ENCODE measurements at regions not wholly inside any gene's neighbourhood (a gene's known extent, or its start where the extent isn't known, plus 50 kb on each side); places are given as distances from the start of the nearest gene placed in this dataset.

GRCh38 chr21:35297665-35298064 is 248.6 kb upstream of the RUNX1 start:
- ATAC-seq: no peak
- TF ChIP-seq TOX (CRISPR knock-in tag; IDR thresholded peaks at IDR 0.05; ENCODE audit: borderline replicate concordance) (no peak), CSRNP3 (CRISPR knock-in tag; IDR thresholded peaks at IDR 0.05) (no peak), ZNF565 (CRISPR knock-in tag; conservative IDR thresholded peaks at IDR 0.05; ENCODE audit: low read depth) (no peak), ZNF70 (CRISPR knock-in tag; IDR thresholded peaks at IDR 0.05) (no peak), CSDC2 (CRISPR knock-in tag; IDR thresholded peaks at IDR 0.05) (no peak), SNAI2 (CRISPR knock-in tag; IDR thresholded peaks at IDR 0.05) (no peak), BACH2 (CRISPR knock-in tag; IDR thresholded peaks at IDR 0.05; ENCODE audit: borderline replicate concordance) (no peak), ESRRG (CRISPR knock-in tag; IDR thresholded peaks at IDR 0.05) (no peak), ZFP3 (CRISPR knock-in tag; IDR thresholded peaks at IDR 0.05) (no peak), PPARA (CRISPR knock-in tag; IDR thresholded peaks at IDR 0.05; ENCODE audit: borderline replicate concordance) (no peak), RARB (CRISPR knock-in tag; IDR thresholded peaks at IDR 0.05) (no peak), ISL1 (CRISPR knock-in tag; IDR thresholded peaks at IDR 0.05) (no peak)
- TF ChIP-seq, protein P1, sequence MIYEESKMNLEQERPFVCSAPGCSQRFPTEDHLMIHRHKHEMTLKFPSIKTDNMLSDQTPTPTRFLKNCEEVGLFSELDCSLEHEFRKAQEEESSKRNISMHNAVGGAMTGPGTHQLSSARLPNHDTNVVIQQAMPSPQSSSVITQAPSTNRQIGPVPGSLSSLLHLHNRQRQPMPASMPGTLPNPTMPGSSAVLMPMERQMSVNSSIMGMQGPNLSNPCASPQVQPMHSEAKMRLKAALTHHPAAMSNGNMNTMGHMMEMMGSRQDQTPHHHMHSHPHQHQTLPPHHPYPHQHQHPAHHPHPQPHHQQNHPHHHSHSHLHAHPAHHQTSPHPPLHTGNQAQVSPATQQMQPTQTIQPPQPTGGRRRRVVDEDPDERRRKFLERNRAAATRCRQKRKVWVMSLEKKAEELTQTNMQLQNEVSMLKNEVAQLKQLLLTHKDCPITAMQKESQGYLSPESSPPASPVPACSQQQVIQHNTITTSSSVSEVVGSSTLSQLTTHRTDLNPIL (CRISPR knock-in tag; IDR thresholded peaks at IDR 0.05; ENCODE audit: low read depth): no peak
- TF ChIP-seq, protein P2, sequence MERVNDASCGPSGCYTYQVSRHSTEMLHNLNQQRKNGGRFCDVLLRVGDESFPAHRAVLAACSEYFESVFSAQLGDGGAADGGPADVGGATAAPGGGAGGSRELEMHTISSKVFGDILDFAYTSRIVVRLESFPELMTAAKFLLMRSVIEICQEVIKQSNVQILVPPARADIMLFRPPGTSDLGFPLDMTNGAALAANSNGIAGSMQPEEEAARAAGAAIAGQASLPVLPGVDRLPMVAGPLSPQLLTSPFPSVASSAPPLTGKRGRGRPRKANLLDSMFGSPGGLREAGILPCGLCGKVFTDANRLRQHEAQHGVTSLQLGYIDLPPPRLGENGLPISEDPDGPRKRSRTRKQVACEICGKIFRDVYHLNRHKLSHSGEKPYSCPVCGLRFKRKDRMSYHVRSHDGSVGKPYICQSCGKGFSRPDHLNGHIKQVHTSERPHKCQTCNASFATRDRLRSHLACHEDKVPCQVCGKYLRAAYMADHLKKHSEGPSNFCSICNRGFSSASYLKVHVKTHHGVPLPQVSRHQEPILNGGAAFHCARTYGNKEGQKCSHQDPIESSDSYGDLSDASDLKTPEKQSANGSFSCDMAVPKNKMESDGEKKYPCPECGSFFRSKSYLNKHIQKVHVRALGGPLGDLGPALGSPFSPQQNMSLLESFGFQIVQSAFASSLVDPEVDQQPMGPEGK (CRISPR knock-in tag; IDR thresholded peaks at IDR 0.05; ENCODE audit: borderline replicate concordance): no peak
- TF ChIP-seq, protein P3, sequence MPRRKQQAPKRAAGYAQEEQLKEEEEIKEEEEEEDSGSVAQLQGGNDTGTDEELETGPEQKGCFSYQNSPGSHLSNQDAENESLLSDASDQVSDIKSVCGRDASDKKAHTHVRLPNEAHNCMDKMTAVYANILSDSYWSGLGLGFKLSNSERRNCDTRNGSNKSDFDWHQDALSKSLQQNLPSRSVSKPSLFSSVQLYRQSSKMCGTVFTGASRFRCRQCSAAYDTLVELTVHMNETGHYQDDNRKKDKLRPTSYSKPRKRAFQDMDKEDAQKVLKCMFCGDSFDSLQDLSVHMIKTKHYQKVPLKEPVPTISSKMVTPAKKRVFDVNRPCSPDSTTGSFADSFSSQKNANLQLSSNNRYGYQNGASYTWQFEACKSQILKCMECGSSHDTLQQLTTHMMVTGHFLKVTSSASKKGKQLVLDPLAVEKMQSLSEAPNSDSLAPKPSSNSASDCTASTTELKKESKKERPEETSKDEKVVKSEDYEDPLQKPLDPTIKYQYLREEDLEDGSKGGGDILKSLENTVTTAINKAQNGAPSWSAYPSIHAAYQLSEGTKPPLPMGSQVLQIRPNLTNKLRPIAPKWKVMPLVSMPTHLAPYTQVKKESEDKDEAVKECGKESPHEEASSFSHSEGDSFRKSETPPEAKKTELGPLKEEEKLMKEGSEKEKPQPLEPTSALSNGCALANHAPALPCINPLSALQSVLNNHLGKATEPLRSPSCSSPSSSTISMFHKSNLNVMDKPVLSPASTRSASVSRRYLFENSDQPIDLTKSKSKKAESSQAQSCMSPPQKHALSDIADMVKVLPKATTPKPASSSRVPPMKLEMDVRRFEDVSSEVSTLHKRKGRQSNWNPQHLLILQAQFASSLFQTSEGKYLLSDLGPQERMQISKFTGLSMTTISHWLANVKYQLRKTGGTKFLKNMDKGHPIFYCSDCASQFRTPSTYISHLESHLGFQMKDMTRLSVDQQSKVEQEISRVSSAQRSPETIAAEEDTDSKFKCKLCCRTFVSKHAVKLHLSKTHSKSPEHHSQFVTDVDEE (CRISPR knock-in tag; IDR thresholded peaks at IDR 0.05): no peak

- no peak for ATAC-seq
- no peak for TF ChIP-seq POU6F1 (CRISPR knock-in tag; IDR thresholded peaks at IDR 0.05; ENCODE audit: borderline replicate concordance, low read depth)
- TF ChIP-seq GLIS3 (CRISPR knock-in tag; IDR thresholded peaks at IDR 0.05): no peak
- no peak for TF ChIP-seq RARB (CRISPR knock-in tag; IDR thresholded peaks at IDR 0.05)
- TF ChIP-seq CSDC2 (CRISPR knock-in tag; IDR thresholded peaks at IDR 0.05): no peak
- no peak for TF ChIP-seq ZFP30 (CRISPR knock-in tag; IDR thresholded peaks at IDR 0.05)
- TF ChIP-seq TCF4 (CRISPR knock-in tag; IDR thresholded peaks at IDR 0.05; ENCODE audit: borderline replicate concordance): no peak
- TF ChIP-seq ZNF565 (CRISPR knock-in tag; conservative IDR thresholded peaks at IDR 0.05; ENCODE audit: low read depth): no peak
- TF ChIP-seq OSR1 (CRISPR knock-in tag; IDR thresholded peaks at IDR 0.05): no peak
- TF ChIP-seq ZNF70 (CRISPR knock-in tag; IDR thresholded peaks at IDR 0.05): no peak
- no peak for TF ChIP-seq ARNTL (CRISPR knock-in tag; IDR thresholded peaks at IDR 0.05; ENCODE audit: borderline replicate concordance, low read depth)
- no peak for TF ChIP-seq PPARA (CRISPR knock-in tag; IDR thresholded peaks at IDR 0.05; ENCODE audit: borderline replicate concordance)
- TF ChIP-seq, protein P1 (CRISPR knock-in tag; IDR thresholded peaks at IDR 0.05; ENCODE audit: low read depth): no peak
- no peak for TF ChIP-seq ISL1 (CRISPR knock-in tag; IDR thresholded peaks at IDR 0.05)
- TF ChIP-seq, protein P3 (CRISPR knock-in tag; IDR thresholded peaks at IDR 0.05): no peak
- TF ChIP-seq BACH2 (CRISPR knock-in tag; IDR thresholded peaks at IDR 0.05; ENCODE audit: borderline replicate concordance): no peak
- TF ChIP-seq, protein P2 (CRISPR knock-in tag; IDR thresholded peaks at IDR 0.05; ENCODE audit: borderline replicate concordance): no peak
- no peak for TF ChIP-seq SNAI2 (CRISPR knock-in tag; IDR thresholded peaks at IDR 0.05)
Observed at GRCh38 chr21:35294231-35294898, 245.3 kb upstream of the RUNX1 start.

Measured in SK-N-SH treated with all-trans-retinoic acid at 6 μM for 48 hours (cell line).